T-cell (primary cell): ENCODE measurements at regions not wholly inside any gene's neighbourhood (a gene's known extent, or its start where the extent isn't known, plus 50 kb on each side); places are given as distances from the start of the nearest gene placed in this dataset.

Source experiments
- ATAC-seq, 4 experiments: fragments of 200-7000 bp in 3 of 4; fragments of 150-1000 bp in 1 of 4; cut with Tn5 transposase; replicated peaks in 1 of 4; 1 replicate in 3 of 4; 2 replicates in 1 of 4; pipeline ENCODE4 v1.10.0; 2021; ENCODE audit warnings: moderate library complexity in 3 of 4, mild to moderate bottlenecking in 2 of 4, moderate number of reproducible peaks in 1 of 4
- CTCF ChIA-PET, 2 donors: fragments of 300-600 bp; sonication (Branson Sonifier 250); formaldehyde crosslinking; loops; one replicate each; lab custom pipeline; 2022; ENCODE audit warnings: antibody characterized with exemption in 2 of 2; lab: Charles Lee
- POLR2A ChIA-PET, 2 donors: fragments of 300-600 bp; sonication (Branson Sonifier 250); formaldehyde crosslinking; loops; one replicate each; lab custom pipeline; 2022; ENCODE audit warnings: antibody characterized with exemption in 2 of 2; lab: Charles Lee
- DNase-seq, 35 experiments: peaks; one replicate each; pipeline versions ENCODE4 v3.0.0 to v3.0.0-alpha.2; 2013 to 2023
- H3K27ac ChIP-seq: one replicate; pipeline ENCODE4 v1.5.1; 2013; ENCODE audit warnings: low read length
- H3K27me3 ChIP-seq, 2 experiments: replicated peaks in 1 of 2; 1 replicate in 1 of 2; 2 replicates in 1 of 2; pipeline versions ENCODE4 v1.6.1 to v1.7.0; 2013; ENCODE audit warnings: low read length in 1 of 2, mixed read lengths in 1 of 2; ENCODE audit not compliant: control insufficient read depth in 2 of 2, insufficient read depth in 2 of 2; ENCODE audit errors: extremely low read depth in 1 of 2
- H3K36me3 ChIP-seq, 2 donors: 1 replicate in 1 of 2; 2 replicates in 1 of 2; pipeline versions ENCODE4 v1.6.1 to v1.7.0; 2013; ENCODE audit warnings: low read length in 1 of 2; ENCODE audit not compliant: control insufficient read depth in 2 of 2, insufficient read depth in 1 of 2; ENCODE audit errors: extremely low read depth in 1 of 2
- H3K4me1 ChIP-seq, 2 experiments: 1 replicate in 1 of 2; 2 replicates in 1 of 2; pipeline versions ENCODE4 v1.6.1 to v1.7.0; 2013; ENCODE audit warnings: low read length in 2 of 2, mixed read lengths in 1 of 2; ENCODE audit not compliant: insufficient read depth in 2 of 2, control insufficient read depth in 1 of 2; ENCODE audit errors: extremely low read depth in 1 of 2
- H3K4me3 ChIP-seq, 2 donors: 1 replicate in 1 of 2; 2 replicates in 1 of 2; pipeline versions ENCODE4 v1.5.1 to v1.7.0; 2013; ENCODE audit warnings: mild to moderate bottlenecking in 2 of 2, low read length in 1 of 2, moderate library complexity in 1 of 2; ENCODE audit not compliant: control insufficient read depth in 1 of 2; ENCODE audit errors: extremely low read depth in 1 of 2
- H3K9me3 ChIP-seq: 2 replicates; pipeline ENCODE4 v1.7.0; 2013
- H3K27ac Mint-ChIP-seq, 2 donors: one replicate each; pipeline ENCODE4 v1.8.0; 2020 to 2021; ENCODE audit warnings: mild to moderate bottlenecking in 2 of 2, mixed read lengths in 2 of 2
- H3K27me3 Mint-ChIP-seq, 2 donors: one replicate each; pipeline ENCODE4 v1.8.0; 2021 to 2022; ENCODE audit warnings: mixed read lengths in 2 of 2
- H3K36me3 Mint-ChIP-seq: one replicate; pipeline ENCODE4 v1.8.0; 2021; ENCODE audit warnings: mixed read lengths
- H3K4me1 Mint-ChIP-seq, 3 donors: one replicate each; pipeline ENCODE4 v1.8.0; 2020 to 2022; ENCODE audit warnings: mixed read lengths in 3 of 3, mild to moderate bottlenecking in 1 of 3
- H3K4me3 Mint-ChIP-seq, 3 donors: one replicate each; pipeline ENCODE4 v1.8.0; 2020 to 2022; ENCODE audit warnings: mild to moderate bottlenecking in 3 of 3, mixed read lengths in 3 of 3, moderate library complexity in 3 of 3
- H3K9me3 Mint-ChIP-seq, 3 donors: one replicate each; pipeline ENCODE4 v1.8.0; 2020 to 2022; ENCODE audit warnings: mixed read lengths in 3 of 3
- WGBS: methylation state at CpG from one replicate; pipeline ENCODE4 v1.1.5; 2013; ENCODE audit warnings: missing lambda C conversion rate; ENCODE audit not compliant: insufficient coverage; 5-methylcytosine and 5-hydroxymethylcytosine counted together

- H3K4me1 ChIP-seq = no peaks in the 10 kb centered on the region
- DNase-seq (no peak), ATAC-seq (no peak)
- POLR2A ChIA-PET = no interaction called here
- H3K4me1 Mint-ChIP-seq = peaks cover 0 to under 1% (median 0%) of the 10 kb centered on the region in 3 donors
- no peak overlapping the region for H3K27ac Mint-ChIP-seq
- no peaks in the 10 kb centered on the region for H3K9me3 ChIP-seq
- H3K4me3 Mint-ChIP-seq = no peak overlapping the region
- H3K27me3 Mint-ChIP-seq = no peaks in the 10 kb centered on the region
- no peaks in the 10 kb centered on the region for H3K36me3 Mint-ChIP-seq
- whole genome bisulfite sequencing = 97% methylated on average over 4 of the region's 4 CpGs
- CTCF ChIA-PET = interaction anchor here in 1 of 2 donors (0.5 kb wide), 1 partner anchor 220 kb away, joined by 3 read pairs; no protein-coding TSS in a partner anchor
- peaks cover 0 to 7% of the 10 kb centered on the region in 2 experiments for H3K27me3 ChIP-seq
- no peak overlapping the region for H3K27ac ChIP-seq
- no peak overlapping the region for H3K4me3 ChIP-seq
- H3K9me3 Mint-ChIP-seq = no peaks in the 10 kb centered on the region
- H3K36me3 ChIP-seq = no peaks in the 10 kb centered on the region
These were observed 69.7 kb downstream of the CMAS start for GRCh38 chr12:22115711-22116110.

DNA sequence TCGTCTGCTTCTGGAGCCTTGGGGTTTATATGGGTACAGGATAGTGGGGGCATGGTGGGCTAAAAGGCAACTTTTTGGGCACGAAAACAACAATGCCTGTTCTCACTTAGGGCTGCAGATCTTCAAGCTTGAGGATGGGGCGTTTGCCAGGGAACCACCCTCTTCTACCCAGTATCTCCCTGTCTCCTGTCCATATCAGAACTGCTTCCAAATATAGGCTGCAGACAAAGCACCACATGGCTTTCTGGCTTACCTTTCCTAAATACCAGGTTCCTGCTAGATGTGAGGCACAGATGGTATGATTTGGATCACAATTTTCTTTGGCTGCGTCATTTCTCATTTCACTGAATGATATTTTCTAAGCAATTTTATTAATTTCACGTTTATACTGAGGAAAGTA, 70.4 kb downstream of the CMAS start:
- Mint-ChIP-seq H3K4me1 (peaks cover 0 to 7% (median 0%) of the 10 kb centered on the region in 3 donors), H3K27me3 (no peaks in the 10 kb centered on the region), H3K9me3 (no peaks in the 10 kb centered on the region), H3K36me3 (no peaks in the 10 kb centered on the region), H3K27ac (no peak overlapping the region), H3K4me3 (no peak overlapping the region)
- ATAC-seq = no peak
- Histone ChIP-seq H3K27ac (no peak overlapping the region), H3K36me3 (no peaks in the 10 kb centered on the region), H3K4me1 (peaks cover 0 to 5% of the 10 kb centered on the region in 2 experiments), H3K9me3 (no peaks in the 10 kb centered on the region), H3K27me3 (peaks cover 0 to 9% of the 10 kb centered on the region in 2 experiments), H3K4me3 (no peak overlapping the region)
- CTCF ChIA-PET = no interaction called here
- POLR2A ChIA-PET = no interaction called here
- WGBS = 85% methylated on average over 2 of the region's 5 CpGs
- no peak for DNase-seq

DNA sequence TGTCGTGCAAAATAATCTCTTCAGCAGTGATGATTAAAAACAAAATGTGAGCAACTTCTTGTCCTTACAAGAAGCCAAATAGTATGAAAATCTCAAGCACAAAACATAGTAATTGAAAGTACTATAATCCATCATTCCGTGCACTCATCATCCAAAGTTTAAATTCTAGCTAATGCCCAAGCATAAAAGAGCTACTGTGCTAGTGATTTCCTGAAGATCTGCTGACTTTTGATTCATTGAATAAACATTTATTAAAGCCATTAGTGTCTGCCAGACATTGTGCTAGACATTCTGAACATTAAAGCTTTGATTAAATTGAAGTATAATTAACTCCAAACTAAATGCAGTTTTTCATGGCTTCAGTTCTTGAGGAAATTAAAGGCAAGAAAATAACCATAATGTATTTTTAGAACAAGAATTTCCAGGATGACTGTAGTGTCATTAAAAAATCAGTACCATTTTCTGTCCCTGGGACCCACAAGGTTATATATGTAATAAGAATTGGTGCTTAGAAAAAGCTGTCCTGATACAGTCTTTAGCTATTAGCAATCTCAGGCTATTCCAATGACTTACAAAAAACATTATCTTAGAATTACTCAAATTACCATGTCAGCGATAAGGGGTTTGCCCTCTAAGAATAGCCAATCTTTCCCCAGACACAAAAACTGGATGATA, 71.7 kb downstream of the CMAS start:
- H3K27ac Mint-ChIP-seq = no peak overlapping the region
- H3K9me3 Mint-ChIP-seq = no peaks in the 10 kb centered on the region
- H3K27ac ChIP-seq = no peak overlapping the region
- 60% methylated on average over 1 of the region's 3 CpGs for WGBS
- no peaks in the 10 kb centered on the region for H3K36me3 Mint-ChIP-seq
- ChIA-PET CTCF (no interaction called here), POLR2A (no interaction called here)
- H3K36me3 ChIP-seq = no peaks in the 10 kb centered on the region
- H3K27me3 ChIP-seq = peaks cover 0 to 12% of the 10 kb centered on the region in 2 experiments
- H3K4me1 ChIP-seq = peaks cover 0 to 6% of the 10 kb centered on the region in 2 experiments
- H3K4me3 Mint-ChIP-seq = no peak overlapping the region
- H3K4me1 Mint-ChIP-seq = peaks cover 0 to 7% (median 0%) of the 10 kb centered on the region in 3 donors
- DNase-seq = no peak
- no peak overlapping the region for H3K4me3 ChIP-seq
- no peaks in the 10 kb centered on the region for H3K9me3 ChIP-seq
- H3K27me3 Mint-ChIP-seq = no peaks in the 10 kb centered on the region
- no peak for ATAC-seq

DNA sequence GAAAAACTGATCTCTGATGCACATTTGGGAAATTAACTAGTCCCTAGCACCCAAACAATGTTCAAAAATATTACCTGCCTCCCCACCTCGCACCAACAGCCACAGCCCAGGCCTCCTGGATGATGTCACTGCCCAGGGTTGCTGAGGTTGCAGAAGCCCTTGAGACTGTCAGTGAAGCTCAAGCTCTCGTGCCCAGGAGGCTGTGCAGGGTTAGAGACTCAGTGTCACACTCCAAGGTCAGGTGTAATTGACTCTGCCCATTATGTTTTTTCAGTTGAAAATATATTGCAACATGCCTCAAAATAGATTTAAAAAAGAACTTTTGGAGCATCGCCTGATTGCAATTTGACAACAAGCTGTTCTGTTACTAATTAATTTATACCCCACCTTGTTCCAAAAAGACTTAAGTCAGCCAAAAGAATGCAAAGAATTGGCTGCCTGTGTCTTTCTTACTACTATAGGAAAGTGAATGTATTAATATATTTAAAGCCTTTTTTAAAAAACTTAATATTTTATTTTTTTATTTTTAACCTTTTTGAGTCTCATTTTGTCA, 72.3 kb downstream of the CMAS start:
- 40% methylated on average over 1 of the region's 3 CpGs for WGBS
- H3K36me3 ChIP-seq = no peaks in the 10 kb centered on the region
- DNase-seq = no peak
- ChIA-PET POLR2A (interaction anchor here in 1 of 2 donors (0.7 kb wide), 1 partner anchor 380 kb away, joined by 3 read pairs; no protein-coding TSS in a partner anchor), CTCF (no interaction called here)
- no peaks in the 10 kb centered on the region for H3K9me3 ChIP-seq
- H3K9me3 Mint-ChIP-seq = no peaks in the 10 kb centered on the region
- no peaks in the 10 kb centered on the region for H3K36me3 Mint-ChIP-seq
- H3K27me3 ChIP-seq = peaks cover 0 to 12% of the 10 kb centered on the region in 2 experiments
- no peak overlapping the region for H3K27ac ChIP-seq
- ATAC-seq = no peak
- H3K4me1 Mint-ChIP-seq = peaks cover 0 to 7% (median 0%) of the 10 kb centered on the region in 3 donors
- no peak overlapping the region for H3K4me3 Mint-ChIP-seq
- H3K27me3 Mint-ChIP-seq = no peaks in the 10 kb centered on the region
- H3K27ac Mint-ChIP-seq = no peak overlapping the region
- no peak overlapping the region for H3K4me3 ChIP-seq
- H3K4me1 ChIP-seq = peaks cover 0 to 6% of the 10 kb centered on the region in 2 experiments

DNA sequence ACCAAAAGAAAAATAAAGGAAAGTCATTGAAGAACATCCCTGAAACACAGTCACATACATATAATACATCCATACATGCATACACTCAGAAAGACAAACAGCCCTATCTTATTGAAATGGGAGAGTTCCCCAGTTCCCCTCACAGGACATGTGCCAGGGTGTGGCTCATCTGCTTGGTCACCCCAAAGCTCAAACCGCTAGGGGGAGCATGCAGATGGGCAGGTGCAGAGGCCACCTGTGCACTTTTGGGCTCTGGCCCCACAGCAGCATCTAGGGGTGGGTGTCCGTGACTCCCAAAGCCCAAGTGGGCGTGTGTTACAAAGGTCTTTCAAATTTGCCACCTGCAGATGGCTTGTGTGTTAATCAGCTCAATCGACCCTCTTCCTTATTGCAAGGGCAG, 75.2 kb downstream of the CMAS start:
- peaks cover 0 to 10% of the 10 kb centered on the region in 2 experiments for H3K27me3 ChIP-seq
- H3K27me3 Mint-ChIP-seq = no peaks in the 10 kb centered on the region
- POLR2A ChIA-PET = no interaction called here
- H3K4me3 Mint-ChIP-seq = no peak overlapping the region
- H3K4me1 Mint-ChIP-seq = peaks cover 0 to 7% (median 0%) of the 10 kb centered on the region in 3 donors
- H3K9me3 ChIP-seq = no peaks in the 10 kb centered on the region
- 48% methylated on average over 4 of the region's 4 CpGs for WGBS
- H3K4me1 ChIP-seq = peaks cover 0 to 6% of the 10 kb centered on the region in 2 experiments
- H3K27ac ChIP-seq = no peak overlapping the region
- H3K27ac Mint-ChIP-seq = no peak overlapping the region
- H3K9me3 Mint-ChIP-seq = no peaks in the 10 kb centered on the region
- CTCF ChIA-PET = interaction anchor here (0.6 to 1.9 kb wide), 4 partner anchors 29 to 322 kb away, joined by 3 to 9 read pairs (median 3); no protein-coding TSS in a partner anchor
- no peaks in the 10 kb centered on the region for H3K36me3 ChIP-seq
- peak in 13 of 35 experiments; percentile 8 to 59 (median 17) for DNase-seq
- H3K36me3 Mint-ChIP-seq = no peaks in the 10 kb centered on the region
- ATAC-seq = peak in 2 of 4 experiments; percentile 51 to 59
- no peak overlapping the region for H3K4me3 ChIP-seq

DNA sequence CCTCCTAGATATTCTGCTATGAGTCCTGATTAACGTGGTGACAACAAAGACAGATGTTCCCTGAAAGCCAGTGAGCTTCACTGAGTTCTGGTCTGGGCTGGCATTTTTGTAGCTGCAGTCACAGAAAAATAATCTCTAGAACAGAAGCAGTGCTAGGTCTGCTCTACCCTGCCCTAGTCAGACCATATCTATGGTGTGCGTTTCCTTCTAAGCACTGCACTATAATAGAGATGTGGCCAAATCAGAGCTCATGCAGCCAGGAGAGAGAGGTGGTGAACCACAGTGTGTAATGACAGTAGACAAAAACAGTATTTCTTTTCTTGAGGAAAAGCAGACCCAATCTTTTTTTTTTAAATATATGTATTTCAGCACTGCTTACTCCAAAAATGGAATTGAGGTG, 76.3 kb downstream of the CMAS start:
- ATAC-seq (no peak), DNase-seq (no peak)
- Histone ChIP-seq H3K27ac (no peak overlapping the region), H3K9me3 (no peaks in the 10 kb centered on the region), H3K4me1 (peaks cover 0 to 6% of the 10 kb centered on the region in 2 experiments), H3K36me3 (no peaks in the 10 kb centered on the region), H3K4me3 (no peak overlapping the region), H3K27me3 (peaks cover 0 to 8% of the 10 kb centered on the region in 2 experiments)
- WGBS = no CpG with 5 or more reads among the region's 2 CpGs
- POLR2A ChIA-PET = interaction anchor here in 1 of 2 donors (0.6 kb wide), 1 partner anchor 1626 kb away, joined by 3 read pairs; no protein-coding TSS in a partner anchor
- Mint-ChIP-seq H3K36me3 (no peaks in the 10 kb centered on the region), H3K4me3 (no peak overlapping the region), H3K9me3 (peaks cover 0 to 7% (median 6%) of the 10 kb centered on the region in 3 donors), H3K27me3 (peaks cover 0 to 1% of the 10 kb centered on the region in 2 donors), H3K27ac (no peak overlapping the region), H3K4me1 (peaks cover 0 to 7% (median 0%) of the 10 kb centered on the region in 3 donors)
- CTCF ChIA-PET = interaction anchor here (0.5 to 1.9 kb wide), 3 partner anchors 207 to 321 kb away, joined by 3 to 9 read pairs (median 3); no protein-coding TSS in a partner anchor
